ENCODE measurements at regions not wholly inside any gene's neighbourhood (a gene's known extent, or its start where the extent isn't known, plus 50 kb on each side); places are given as distances from the start of the nearest gene placed in this dataset.
A peak's percentile ranks its signal among the peaks of the same experiment; 100 is the strongest.

GRCh38 chr2:11923935-11924334 is 177.5 kb downstream of the LPIN1 start:
- no peak for DNase-seq

GRCh38 chr2:11925295-11926066 is 179.0 kb downstream of the LPIN1 start:
- DNase-seq = no peak

- no peak for DNase-seq
Observed at GRCh38 chr2:11930211-11930761, 183.9 kb downstream of the LPIN1 start.

- peak in 1 of 5 experiments; percentile 9 for DNase-seq
Observed at GRCh38 chr2:11932048-11932512, 185.6 kb downstream of the LPIN1 start.

- DNase-seq = no peak
Observed at GRCh38 chr2:11932962-11933361, 186.5 kb downstream of the LPIN1 start.

- no peak for DNase-seq
Observed at GRCh38 chr2:11933854-11934253, 187.4 kb downstream of the LPIN1 start.

GRCh38 chr2:11936761-11937160 is 190.3 kb downstream of the LPIN1 start:
- no peak for DNase-seq

GRCh38 chr2:11938196-11938595 is 191.8 kb downstream of the LPIN1 start:
- DNase-seq = no peak

GRCh38 chr2:11939523-11939922 is 193.1 kb downstream of the LPIN1 start:
- DNase-seq = no peak

- no peak for DNase-seq
Observed at GRCh38 chr2:11940121-11940743, 193.8 kb downstream of the LPIN1 start.

GRCh38 chr2:11940799-11941198 is 194.4 kb downstream of the LPIN1 start:
- no peak for DNase-seq

- DNase-seq = no peak
Observed at GRCh38 chr2:11941201-11942177, 195.1 kb downstream of the LPIN1 start.

- DNase-seq = no peak
Observed at GRCh38 chr2:11942178-11942569, 195.7 kb downstream of the LPIN1 start.

GRCh38 chr2:11944311-11944710 is 197.9 kb downstream of the LPIN1 start:
- no peak for DNase-seq

GRCh38 chr2:11945139-11946126 is 199.0 kb downstream of the LPIN1 start:
- DNase-seq = peak in 1 of 5 experiments; percentile 75

GRCh38 chr2:11947956-11948355 is 201.5 kb downstream of the LPIN1 start:
- DNase-seq = no peak

- DNase-seq = no peak
Observed at GRCh38 chr2:11949732-11950523, 203.5 kb downstream of the LPIN1 start.

- DNase-seq = no peak
Observed at GRCh38 chr2:11950896-11951295, 204.5 kb downstream of the LPIN1 start.

- peak in 1 of 5 experiments; percentile 10 for DNase-seq
Observed at GRCh38 chr2:11951492-11951891, 205.1 kb downstream of the LPIN1 start.

- DNase-seq = no peak
Observed at GRCh38 chr2:11953258-11953657, 206.8 kb downstream of the LPIN1 start.

GRCh38 chr2:11955314-11955713 is 208.9 kb downstream of the LPIN1 start:
- DNase-seq = no peak

Data from T-helper 2 cell (primary cell).